Naive thymus-derived CD8-positive, alpha-beta T cell (primary cell): ENCODE measurements at regions not wholly inside any gene's neighbourhood (a gene's known extent, or its start where the extent isn't known, plus 50 kb on each side); places are given as distances from the start of the nearest gene placed in this dataset.
A peak's percentile ranks its signal among the peaks of the same experiment; 100 is the strongest.
"Not testable (repeated sequence)": the region's sequence is repeated elsewhere in the genome, so short reads cannot be mapped to it uniquely, and the experiment has no call there.

Experiments used
- ATAC-seq, 2 donors: fragments of 150-1000 bp; cut with Tn5 transposase in 1 of 2; sonication (Bioruptor Pico), chemical (Tn5 transposase) in 1 of 2; 1 replicate in 1 of 2; 2 replicates in 1 of 2; pipeline ENCODE4 v1.10.0; 2021; ENCODE audit warnings: mild to moderate bottlenecking in 2 of 2, moderate library complexity in 2 of 2
- POLR2A ChIA-PET: fragments of 350-600 bp; sonication (Branson Sonifier 250); formaldehyde crosslinking; loops from one replicate; lab custom pipeline; 2021; ENCODE audit warnings: antibody characterized with exemption; lab: Charles Lee
- DNase-seq, 10 donors: peaks; one replicate each; pipeline versions ENCODE4 v3.0.0 to v3.0.0-alpha.2; 2020 to 2022
- H3K27ac Mint-ChIP-seq, 10 donors: one replicate each; pipeline ENCODE4 v1.8.0; 2020 to 2022; ENCODE audit warnings: mild to moderate bottlenecking in 10 of 10, mixed read lengths in 10 of 10, moderate library complexity in 4 of 10, inconsistent platforms in 1 of 10
- H3K27me3 Mint-ChIP-seq, 5 donors: one replicate each; pipeline ENCODE4 v1.8.0; 2021 to 2022; ENCODE audit warnings: mixed read lengths in 5 of 5
- H3K36me3 Mint-ChIP-seq, 3 donors: one replicate each; pipeline ENCODE4 v1.8.0; 2020 to 2022; ENCODE audit warnings: mixed read lengths in 3 of 3, mild to moderate bottlenecking in 2 of 3, inconsistent platforms in 1 of 3
- H3K4me1 Mint-ChIP-seq, 4 donors: one replicate each; pipeline ENCODE4 v1.8.0; 2021 to 2022; ENCODE audit warnings: mixed read lengths in 4 of 4
- H3K4me3 Mint-ChIP-seq, 10 donors: one replicate each; pipeline ENCODE4 v1.8.0; 2020 to 2022; ENCODE audit warnings: mild to moderate bottlenecking in 10 of 10, mixed read lengths in 10 of 10, moderate library complexity in 6 of 10, inconsistent platforms in 1 of 10
- H3K9me3 Mint-ChIP-seq, 9 donors: one replicate each; pipeline ENCODE4 v1.8.0; 2020 to 2022; ENCODE audit warnings: mixed read lengths in 9 of 9, mild to moderate bottlenecking in 3 of 9, inconsistent platforms in 1 of 9, moderate library complexity in 1 of 9

GRCh38 chr14:22491683-22492621 lies 97.1 kb downstream of the DAD1 start:
- POLR2A ChIA-PET, result interaction anchor here (0.7 to 34.2 kb wide), 8 partner anchors 9 to 78 kb away, joined by 3 to 760 read pairs (median 4); no protein-coding TSS in a partner anchor
- H3K9me3 Mint-ChIP-seq, result no peaks in the 10 kb centered on the region
- peak overlapping the region in 9 of 10 donors; percentile 77 to 98 (median 89) for H3K27ac Mint-ChIP-seq
- H3K36me3 Mint-ChIP-seq, result peaks cover 0 to 49% (median 33%) of the 10 kb centered on the region in 3 donors
- H3K4me1 Mint-ChIP-seq, result peaks cover 0 to 86% (median 12%) of the 10 kb centered on the region in 4 donors
- peak; percentile 27 to 71 for ATAC-seq
- H3K27me3 Mint-ChIP-seq, result no peaks in the 10 kb centered on the region
- DNase-seq, result peak in 3 of 10 donors; percentile 25 to 41 (median 35)
- peak overlapping the region; percentile 75 to 93 (median 88) for H3K4me3 Mint-ChIP-seq

DNA sequence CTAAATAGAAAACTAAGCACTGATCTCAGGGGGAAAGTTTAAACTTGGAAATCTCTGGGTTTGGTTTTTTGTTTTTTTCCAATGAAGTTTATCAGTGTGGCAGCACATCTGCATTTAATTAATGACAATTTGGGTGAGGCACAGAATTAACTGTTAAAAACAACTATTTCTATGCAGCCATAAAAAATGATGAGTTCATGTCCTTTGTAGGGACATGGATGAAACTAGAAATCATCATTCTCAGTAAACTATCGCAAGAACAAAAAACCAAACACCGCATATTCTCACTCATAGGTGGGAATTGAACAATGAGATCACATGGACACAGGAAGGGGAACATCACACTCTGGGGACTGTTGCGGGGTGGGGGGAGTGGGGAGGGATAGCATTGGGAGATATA lies 98.0 kb downstream of the DAD1 start:
- not testable (repeated sequence) for DNase-seq, H3K27me3 Mint-ChIP-seq, ATAC-seq, H3K9me3 Mint-ChIP-seq
- H3K36me3 Mint-ChIP-seq, result peaks cover 0 to 50% (median 28%) of the 10 kb centered on the region in 3 donors
- POLR2A ChIA-PET, result interaction anchor here (1.1 to 34.2 kb wide), 3 partner anchors 10 to 60 kb away, joined by 3 to 760 read pairs (median 140); no protein-coding TSS in a partner anchor
- H3K4me1 Mint-ChIP-seq, result peaks cover 0 to 87% (median 10%) of the 10 kb centered on the region in 4 donors
- H3K4me3 Mint-ChIP-seq, result peak overlapping the region; percentile 75 to 93 (median 88)
- H3K27ac Mint-ChIP-seq, result peak overlapping the region; percentile 71 to 98 (median 88)

DNA sequence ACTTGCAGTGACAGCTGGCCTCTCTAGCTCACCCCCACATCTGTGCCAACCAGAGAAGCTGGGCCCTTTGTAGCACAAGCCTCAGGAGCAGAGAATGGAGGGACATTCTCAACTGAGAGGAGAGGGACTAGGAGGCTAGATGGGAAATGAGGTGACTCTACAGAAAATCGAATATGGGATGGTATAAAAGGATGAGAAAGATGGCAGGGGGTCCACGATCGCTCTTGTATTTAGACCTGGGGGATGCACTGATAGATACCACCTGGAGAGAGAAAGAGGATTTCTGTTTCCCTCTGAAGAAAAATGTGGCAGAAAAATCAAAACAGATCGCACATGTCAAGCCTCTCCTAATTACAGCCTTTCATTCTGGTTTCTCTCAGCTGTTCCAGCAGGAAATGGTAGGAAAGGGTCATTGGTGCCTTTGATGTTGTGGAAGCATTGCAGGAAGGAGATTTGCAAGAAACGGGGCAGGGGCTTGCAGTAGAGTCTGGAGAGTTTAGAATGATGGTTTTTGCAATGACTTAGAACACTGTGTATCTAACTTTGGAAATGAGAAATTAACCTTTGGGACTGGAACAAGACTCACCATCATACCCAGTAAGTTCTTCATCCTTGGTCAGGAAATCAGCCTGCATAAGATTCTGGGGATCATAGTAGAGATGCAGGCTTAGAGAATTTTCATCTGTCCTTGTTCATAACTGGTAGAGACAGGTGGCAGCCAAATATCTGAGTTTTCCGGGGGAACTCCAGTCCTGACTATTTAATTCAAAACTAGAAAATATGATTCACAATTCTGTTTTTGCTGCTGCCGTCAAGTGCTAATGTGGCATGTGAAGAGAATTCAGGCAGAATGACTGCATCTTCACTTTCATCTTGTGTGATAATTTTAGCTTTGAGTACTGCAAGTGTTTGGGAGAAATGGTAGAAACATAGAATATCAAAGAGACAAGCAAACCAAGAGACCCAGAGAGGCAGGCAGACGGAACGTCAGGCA lies 98.8 kb downstream of the DAD1 start:
- Mint-ChIP-seq H3K9me3 (no peaks in the 10 kb centered on the region), H3K27me3 (no peaks in the 10 kb centered on the region), H3K4me1 (peaks cover 0 to 85% (median 10%) of the 10 kb centered on the region in 4 donors), H3K4me3 (peak overlapping the region; percentile 75 to 93 (median 88)), H3K36me3 (peaks cover 0 to 50% (median 26%) of the 10 kb centered on the region in 3 donors), H3K27ac (peak overlapping the region; percentile 71 to 98 (median 88))
- ATAC-seq (peak in 1 of 2 donors; percentile 34), DNase-seq (no peak)
- POLR2A ChIA-PET, result interaction anchor here (1.1 to 34.2 kb wide), 4 partner anchors 11 to 75 kb away, joined by 3 to 760 read pairs (median 72); no protein-coding TSS in a partner anchor

GRCh38 chr14:22489244-22489545 lies 99.8 kb downstream of the DAD1 start:
- POLR2A ChIA-PET, result interaction anchor here (1.0 to 34.2 kb wide), 3 partner anchors 12 to 76 kb away, joined by 3 to 760 read pairs (median 3); no protein-coding TSS in a partner anchor
- Mint-ChIP-seq H3K36me3 (peaks cover 0 to 42% (median 19%) of the 10 kb centered on the region in 3 donors), H3K4me1 (peaks cover 0 to 87% (median 10%) of the 10 kb centered on the region in 4 donors), H3K27ac (peak overlapping the region in 8 of 10 donors; percentile 31 to 98 (median 88)), H3K9me3 (no peaks in the 10 kb centered on the region), H3K4me3 (peak overlapping the region; percentile 75 to 93 (median 88)), H3K27me3 (no peaks in the 10 kb centered on the region)
- DNase-seq (no peak), ATAC-seq (no peak)

DNA sequence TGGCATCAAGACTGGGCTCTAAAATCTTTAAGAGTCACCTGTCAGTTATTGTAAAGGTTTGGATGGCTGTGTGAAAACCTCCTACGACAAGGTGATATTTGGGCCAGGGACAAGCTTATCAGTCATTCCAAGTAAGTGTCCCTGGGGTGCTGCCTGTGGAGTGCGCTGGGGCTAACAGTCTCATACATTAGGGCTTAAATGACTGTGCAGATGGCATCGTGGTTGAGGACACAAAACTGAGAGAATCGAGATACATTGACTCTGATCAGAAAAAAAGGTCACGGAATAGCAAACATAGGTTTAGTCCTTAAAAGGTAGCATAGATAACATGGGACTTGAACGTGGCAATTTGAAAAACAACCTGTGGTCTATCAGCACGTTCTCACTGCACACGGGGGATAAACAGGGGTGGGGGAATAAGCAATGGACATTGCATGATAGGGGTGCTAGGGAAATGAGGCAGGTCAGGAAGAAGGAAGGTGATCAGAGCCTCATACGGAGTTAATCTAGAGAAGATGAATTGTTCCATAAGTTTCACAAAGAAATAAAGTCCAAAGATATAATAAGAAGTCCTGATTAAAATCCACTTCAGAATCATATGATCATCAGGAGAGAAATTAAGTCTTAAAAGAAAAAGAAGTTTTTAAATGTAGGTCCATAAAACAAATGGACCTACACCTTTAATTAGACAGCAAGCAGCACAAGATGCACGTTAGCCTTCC lies 100.3 kb downstream of the DAD1 start:
- DNase-seq (no peak), ATAC-seq (no peak)
- POLR2A ChIA-PET, result interaction anchor here (1.0 to 1.3 kb wide), 3 partner anchors 12 to 76 kb away, joined by 3 to 5 read pairs (median 3); no protein-coding TSS in a partner anchor
- Mint-ChIP-seq H3K27ac (peak overlapping the region in 9 of 10 donors; percentile 78 to 96 (median 89)), H3K36me3 (peaks cover 0 to 38% (median 19%) of the 10 kb centered on the region in 3 donors), H3K9me3 (no peaks in the 10 kb centered on the region), H3K27me3 (no peaks in the 10 kb centered on the region), H3K4me1 (peaks cover 0 to 89% (median 9%) of the 10 kb centered on the region in 4 donors), H3K4me3 (peak overlapping the region; percentile 57 to 93 (median 87))

- Mint-ChIP-seq H3K4me3 (peak overlapping the region; percentile 41 to 93 (median 84)), H3K4me1 (peaks cover 0 to 88% (median 5%) of the 10 kb centered on the region in 4 donors), H3K36me3 (peaks cover 0 to 35% (median 19%) of the 10 kb centered on the region in 3 donors), H3K27ac (peak overlapping the region in 8 of 10 donors; percentile 48 to 96 (median 90)), H3K9me3 (no peaks in the 10 kb centered on the region), H3K27me3 (no peaks in the 10 kb centered on the region)
- no peak for ATAC-seq
- POLR2A ChIA-PET, result interaction anchor here (1.1 kb wide), 1 partner anchor 69 kb away, joined by 5 read pairs; no protein-coding TSS in a partner anchor
- DNase-seq, result no peak
These were observed 101.1 kb downstream of the DAD1 start for GRCh38 chr14:22487941-22488340.

- DNase-seq, result no peak
- Mint-ChIP-seq H3K36me3 (peaks cover 0 to 35% (median 19%) of the 10 kb centered on the region in 3 donors), H3K9me3 (no peaks in the 10 kb centered on the region), H3K4me3 (peak overlapping the region; percentile 52 to 93 (median 84)), H3K27me3 (no peaks in the 10 kb centered on the region), H3K27ac (peak overlapping the region in 9 of 10 donors; percentile 77 to 96 (median 85)), H3K4me1 (peaks cover 0 to 90% (median 5%) of the 10 kb centered on the region in 4 donors)
- ATAC-seq, result no peak
- POLR2A ChIA-PET, result interaction anchor here (1.1 kb wide), 1 partner anchor 69 kb away, joined by 5 read pairs; no protein-coding TSS in a partner anchor
These were observed 101.6 kb downstream of the DAD1 start for GRCh38 chr14:22487401-22487800.

DNA sequence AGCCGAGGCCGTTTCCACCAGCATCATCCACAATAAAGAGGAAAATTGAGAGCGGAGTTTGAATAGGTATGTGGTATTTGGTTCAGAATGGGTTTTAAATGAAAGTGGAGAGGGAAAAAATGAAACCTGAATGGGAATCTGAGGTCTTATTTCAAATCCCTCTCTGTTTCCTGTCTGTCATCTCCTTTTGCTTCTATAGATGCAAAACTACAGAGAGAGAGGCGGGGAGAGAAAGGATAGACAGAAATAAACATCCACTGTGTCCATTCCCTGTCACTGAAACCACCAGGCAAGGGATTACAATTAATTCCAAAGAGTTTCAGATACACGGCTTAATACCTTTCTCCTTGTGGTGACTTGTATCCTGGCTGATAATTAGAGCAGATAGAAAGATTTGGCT lies 102.3 kb downstream of the DAD1 start:
- H3K9me3 Mint-ChIP-seq, result no peaks in the 10 kb centered on the region
- H3K4me1 Mint-ChIP-seq, result peaks cover 0 to 90% (median 5%) of the 10 kb centered on the region in 4 donors
- no peak for ATAC-seq
- H3K27me3 Mint-ChIP-seq, result no peaks in the 10 kb centered on the region
- DNase-seq, result no peak
- peak overlapping the region; percentile 52 to 93 (median 84) for H3K4me3 Mint-ChIP-seq
- POLR2A ChIA-PET, result no interaction called here
- H3K27ac Mint-ChIP-seq, result peak overlapping the region in 9 of 10 donors; percentile 77 to 90 (median 82)
- peaks cover 0 to 29% (median 15%) of the 10 kb centered on the region in 3 donors for H3K36me3 Mint-ChIP-seq

GRCh38 chr14:22485649-22486048 lies 103.4 kb downstream of the DAD1 start:
- Mint-ChIP-seq H3K9me3 (no peaks in the 10 kb centered on the region), H3K4me3 (peak overlapping the region; percentile 22 to 89 (median 74)), H3K27me3 (no peaks in the 10 kb centered on the region), H3K27ac (peak overlapping the region in 9 of 10 donors; percentile 14 to 91 (median 74)), H3K4me1 (peaks cover 0 to 92% (median 5%) of the 10 kb centered on the region in 4 donors), H3K36me3 (peaks cover 0 to 26% (median 9%) of the 10 kb centered on the region in 3 donors)
- POLR2A ChIA-PET, result no interaction called here
- ATAC-seq (no peak), DNase-seq (no peak)

GRCh38 chr14:22485178-22485577 lies 103.8 kb downstream of the DAD1 start:
- H3K4me3 Mint-ChIP-seq, result peak overlapping the region in 9 of 10 donors; percentile 56 to 89 (median 78)
- H3K36me3 Mint-ChIP-seq, result peaks cover 0 to 21% (median 4%) of the 10 kb centered on the region in 3 donors
- no peak for DNase-seq
- peaks cover 0 to 92% (median 4%) of the 10 kb centered on the region in 4 donors for H3K4me1 Mint-ChIP-seq
- POLR2A ChIA-PET, result no interaction called here
- H3K27me3 Mint-ChIP-seq, result no peaks in the 10 kb centered on the region
- H3K27ac Mint-ChIP-seq, result peak overlapping the region in 7 of 10 donors; percentile 13 to 91 (median 40)
- no peak for ATAC-seq
- H3K9me3 Mint-ChIP-seq, result no peaks in the 10 kb centered on the region

- H3K4me3 Mint-ChIP-seq, result peak overlapping the region in 9 of 10 donors; percentile 71 to 83 (median 78)
- DNase-seq, result no peak
- H3K27ac Mint-ChIP-seq, result peak overlapping the region in 7 of 10 donors; percentile 9 to 91 (median 65)
- H3K4me1 Mint-ChIP-seq, result peaks cover 0 to 92% (median 4%) of the 10 kb centered on the region in 4 donors
- no peaks in the 10 kb centered on the region for H3K27me3 Mint-ChIP-seq
- H3K36me3 Mint-ChIP-seq, result peaks cover 0 to 17% (median 1%) of the 10 kb centered on the region in 3 donors
- no peaks in the 10 kb centered on the region for H3K9me3 Mint-ChIP-seq
- no peak for ATAC-seq
- POLR2A ChIA-PET, result no interaction called here
These were observed 104.4 kb downstream of the DAD1 start for GRCh38 chr14:22484632-22485031.
